ENCODE measurements at regions not wholly inside any gene's neighbourhood (a gene's known extent, or its start where the extent isn't known, plus 50 kb on each side); places are given as distances from the start of the nearest gene placed in this dataset.
A peak's percentile ranks its signal among the peaks of the same experiment; 100 is the strongest.

DNA sequence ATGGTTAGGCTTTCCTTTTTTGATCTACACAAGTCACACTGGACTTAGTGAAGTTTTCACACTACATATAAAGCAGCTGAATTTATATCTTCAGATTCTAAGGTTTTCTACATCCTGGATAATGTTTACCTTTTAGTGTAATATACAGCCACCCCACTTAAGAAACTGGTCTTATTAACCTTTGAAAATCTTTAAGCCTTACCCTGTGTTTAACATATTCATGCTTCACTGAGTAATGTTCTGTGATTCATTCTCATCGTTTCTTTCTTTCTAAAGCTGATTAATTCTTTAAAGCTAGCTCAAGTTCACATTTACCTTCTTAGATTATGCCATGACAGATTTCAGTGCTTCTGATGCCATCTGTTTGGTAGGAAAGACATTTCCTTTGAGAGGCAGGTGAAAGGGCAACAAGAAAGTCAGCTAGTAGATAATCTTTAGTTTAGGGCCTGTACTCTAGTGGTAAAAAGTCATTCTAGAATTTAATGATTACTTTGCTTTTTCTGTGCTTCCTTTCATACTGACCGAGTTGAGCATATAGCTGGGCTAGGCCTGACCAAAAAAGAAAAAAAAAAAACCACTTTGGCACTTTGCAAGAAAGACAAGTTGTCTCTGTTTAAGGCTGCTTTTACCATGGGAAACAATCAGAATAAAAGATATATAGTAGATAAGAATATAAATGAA, 690.9 kb upstream of the FBXO33 start:
- no peak overlapping the region for H3K4me3 ChIP-seq
- no peaks in the 10 kb centered on the region for H3K9me3 ChIP-seq
- WGBS, 2 donors, result 45 to 55% methylated on average over 2 of the region's 2 CpGs
- H3K4me1 ChIP-seq, result no peaks in the 10 kb centered on the region
- intact Hi-C loops (cut with DNase I), result no loop called here
- DNase-seq (no peak), FAIRE-seq (no peak), ATAC-seq (no peak)
- no peaks in the 10 kb centered on the region for H3K36me3 ChIP-seq
- no peak overlapping the region for H3K27ac ChIP-seq
- TF ChIP-seq, protein P1, sequence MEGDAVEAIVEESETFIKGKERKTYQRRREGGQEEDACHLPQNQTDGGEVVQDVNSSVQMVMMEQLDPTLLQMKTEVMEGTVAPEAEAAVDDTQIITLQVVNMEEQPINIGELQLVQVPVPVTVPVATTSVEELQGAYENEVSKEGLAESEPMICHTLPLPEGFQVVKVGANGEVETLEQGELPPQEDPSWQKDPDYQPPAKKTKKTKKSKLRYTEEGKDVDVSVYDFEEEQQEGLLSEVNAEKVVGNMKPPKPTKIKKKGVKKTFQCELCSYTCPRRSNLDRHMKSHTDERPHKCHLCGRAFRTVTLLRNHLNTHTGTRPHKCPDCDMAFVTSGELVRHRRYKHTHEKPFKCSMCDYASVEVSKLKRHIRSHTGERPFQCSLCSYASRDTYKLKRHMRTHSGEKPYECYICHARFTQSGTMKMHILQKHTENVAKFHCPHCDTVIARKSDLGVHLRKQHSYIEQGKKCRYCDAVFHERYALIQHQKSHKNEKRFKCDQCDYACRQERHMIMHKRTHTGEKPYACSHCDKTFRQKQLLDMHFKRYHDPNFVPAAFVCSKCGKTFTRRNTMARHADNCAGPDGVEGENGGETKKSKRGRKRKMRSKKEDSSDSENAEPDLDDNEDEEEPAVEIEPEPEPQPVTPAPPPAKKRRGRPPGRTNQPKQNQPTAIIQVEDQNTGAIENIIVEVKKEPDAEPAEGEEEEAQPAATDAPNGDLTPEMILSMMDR (IDR thresholded peaks at IDR 0.05), result no peak
- H3K27me3 ChIP-seq, result no peaks in the 10 kb centered on the region

DNA sequence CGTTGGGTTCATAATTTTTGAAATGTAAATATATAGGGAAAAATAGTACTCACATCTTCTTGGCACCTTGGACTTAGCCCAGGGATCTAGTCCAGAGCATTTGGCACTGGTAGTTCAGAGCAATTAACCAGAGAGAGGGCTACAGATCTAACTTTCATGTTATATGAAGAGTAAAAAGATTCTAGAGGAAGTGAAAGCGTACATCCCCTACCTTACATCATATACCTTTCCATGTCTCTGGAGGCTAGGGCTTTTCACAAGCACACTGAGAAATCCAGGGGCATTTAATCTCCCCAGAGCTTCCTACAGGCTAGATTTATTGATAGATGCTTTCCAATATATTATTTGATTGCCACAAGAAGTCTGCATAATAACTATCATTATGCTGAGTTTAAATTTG, 687.5 kb upstream of the FBXO33 start:
- no peak for ATAC-seq
- Histone ChIP-seq H3K36me3 (no peaks in the 10 kb centered on the region), H3K9me3 (no peaks in the 10 kb centered on the region), H3K27ac (no peak overlapping the region), H3K4me3 (no peak overlapping the region), H3K4me1 (no peaks in the 10 kb centered on the region), H3K27me3 (no peaks in the 10 kb centered on the region)
- FAIRE-seq, result no peak
- DNase-seq, result no peak
- intact Hi-C loops (cut with DNase I), result no loop called here
- TF ChIP-seq, protein P1 (IDR thresholded peaks at IDR 0.05), result no peak
- 41 to 48% methylated on average over 2 of the region's 2 CpGs for WGBS, 2 donors

DNA sequence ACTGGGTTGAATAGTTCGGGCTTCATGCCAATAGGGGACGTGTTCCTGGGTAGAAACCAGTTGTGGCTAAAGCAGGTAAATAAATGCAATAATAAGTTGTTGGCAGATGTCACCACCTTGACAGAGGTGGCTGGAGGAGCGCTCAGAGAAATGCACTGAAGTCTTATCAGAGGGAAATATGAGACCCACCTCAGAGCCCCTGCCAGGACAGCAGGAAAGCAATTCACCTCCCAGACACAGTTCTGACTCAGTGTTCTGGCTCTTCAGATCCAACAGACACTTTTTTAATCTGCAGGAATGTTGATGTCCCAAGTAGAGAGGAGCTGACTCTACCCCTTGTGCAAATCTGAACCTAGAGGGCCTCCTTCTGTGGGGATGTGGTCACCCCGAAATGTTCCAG, 687.1 kb upstream of the FBXO33 start:
- no peaks in the 10 kb centered on the region for H3K27me3 ChIP-seq

DNA sequence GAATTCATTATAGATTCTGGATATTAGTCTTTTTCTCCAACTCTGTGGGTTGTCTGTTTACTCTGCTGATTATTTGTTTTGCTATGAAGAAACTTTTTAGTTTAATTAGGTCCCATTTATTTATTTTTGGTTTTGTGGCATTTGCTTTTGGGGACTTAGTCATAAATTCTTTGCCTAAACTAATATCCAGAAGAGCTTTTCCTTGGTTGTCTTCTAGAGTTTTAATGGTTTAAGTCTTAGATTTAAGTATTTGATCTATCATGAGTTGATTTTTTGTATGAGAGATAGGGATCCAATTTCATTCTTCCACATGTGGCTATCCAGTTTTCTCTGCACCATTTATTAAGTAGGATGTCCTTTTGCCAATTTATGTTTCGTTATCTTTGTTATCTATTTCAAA, 683.4 kb upstream of the FBXO33 start:
- no peaks in the 10 kb centered on the region for H3K36me3 ChIP-seq
- ATAC-seq (no peak), DNase-seq (no peak), FAIRE-seq (no peak)
- no peak overlapping the region for H3K27ac ChIP-seq
- no peaks in the 10 kb centered on the region for H3K4me1 ChIP-seq
- H3K9me3 ChIP-seq, result no peaks in the 10 kb centered on the region
- intact Hi-C loops (cut with DNase I), result no loop called here
- no peaks in the 10 kb centered on the region for H3K27me3 ChIP-seq
- TF ChIP-seq, protein P1 (IDR thresholded peaks at IDR 0.05), result no peak
- 54 to 76% methylated on average over 1 of the region's 1 CpG for WGBS, 2 donors
- H3K4me3 ChIP-seq, result no peak overlapping the region

More for the DNA sequence above, 687.1 kb upstream of the FBXO33 start:
- H3K27ac ChIP-seq, result no peak overlapping the region
- WGBS, 2 donors, result 41 to 45% methylated on average over 4 of the region's 4 CpGs
- intact Hi-C loops (cut with DNase I), result no loop called here
- H3K9me3 ChIP-seq, result no peaks in the 10 kb centered on the region
- FAIRE-seq, result no peak
- no peak for DNase-seq
- no peaks in the 10 kb centered on the region for H3K36me3 ChIP-seq
- no peak overlapping the region for H3K4me3 ChIP-seq
- TF ChIP-seq, protein P1 (IDR thresholded peaks at IDR 0.05), result no peak
- ATAC-seq, result no peak
- H3K4me1 ChIP-seq, result no peaks in the 10 kb centered on the region

DNA sequence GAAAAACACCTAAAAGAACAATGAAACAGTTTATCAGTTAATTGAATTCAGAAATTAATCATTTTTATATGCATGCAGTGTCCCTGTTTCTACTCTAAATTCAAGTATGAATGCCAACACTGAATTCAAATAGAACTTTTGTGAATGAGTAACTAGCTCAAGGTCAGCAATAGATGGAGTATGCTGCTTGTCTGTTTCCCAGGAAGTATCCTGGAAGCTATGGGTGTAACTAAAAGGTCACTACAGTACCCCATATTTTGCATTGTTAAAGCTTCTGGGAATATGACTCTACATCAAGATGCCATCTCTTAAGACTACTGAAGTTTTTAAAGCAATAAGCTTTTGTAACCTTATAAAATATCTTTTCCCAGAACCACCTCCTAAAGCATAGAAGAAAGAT, 681.4 kb upstream of the FBXO33 start:
- H3K36me3 ChIP-seq, result no peaks in the 10 kb centered on the region
- H3K9me3 ChIP-seq, result no peaks in the 10 kb centered on the region
- no peaks in the 10 kb centered on the region for H3K27me3 ChIP-seq
- H3K4me3 ChIP-seq, result no peak overlapping the region
- intact Hi-C loops (cut with DNase I), result no loop called here
- FAIRE-seq, result no peak
- DNase-seq, result no peak
- ATAC-seq, result peak in 2 of 4 donors; percentile 77 to 82
- TF ChIP-seq, protein P1 (IDR thresholded peaks at IDR 0.05), result no peak
- no peak overlapping the region for H3K27ac ChIP-seq
- H3K4me1 ChIP-seq, result no peaks in the 10 kb centered on the region

Data from pancreas (tissue), 10 donors.